ENCODE measurements at regions not wholly inside any gene's neighbourhood (a gene's known extent, or its start where the extent isn't known, plus 50 kb on each side); places are given as distances from the start of the nearest gene placed in this dataset.

DNA sequence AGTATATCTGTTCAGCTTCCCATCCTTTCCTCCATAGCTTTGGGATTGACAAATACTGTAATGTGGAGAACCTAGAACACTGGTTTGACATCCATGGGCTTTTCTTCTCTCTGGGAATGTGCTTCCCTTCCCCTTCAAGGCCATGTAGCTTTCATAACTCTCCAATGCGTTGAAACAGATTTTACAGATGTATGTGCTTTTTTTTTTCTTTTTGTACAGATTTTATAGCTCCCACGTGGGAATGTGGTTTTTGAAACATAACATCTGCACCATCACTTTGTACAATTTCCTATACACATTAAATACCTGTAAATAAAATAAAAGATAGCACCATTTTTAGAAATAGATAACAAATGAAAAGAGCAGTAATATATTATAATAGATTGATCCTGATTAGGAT, 138.5 kb upstream of the TMPRSS15 start:
- TF ChIP-seq, protein P1, sequence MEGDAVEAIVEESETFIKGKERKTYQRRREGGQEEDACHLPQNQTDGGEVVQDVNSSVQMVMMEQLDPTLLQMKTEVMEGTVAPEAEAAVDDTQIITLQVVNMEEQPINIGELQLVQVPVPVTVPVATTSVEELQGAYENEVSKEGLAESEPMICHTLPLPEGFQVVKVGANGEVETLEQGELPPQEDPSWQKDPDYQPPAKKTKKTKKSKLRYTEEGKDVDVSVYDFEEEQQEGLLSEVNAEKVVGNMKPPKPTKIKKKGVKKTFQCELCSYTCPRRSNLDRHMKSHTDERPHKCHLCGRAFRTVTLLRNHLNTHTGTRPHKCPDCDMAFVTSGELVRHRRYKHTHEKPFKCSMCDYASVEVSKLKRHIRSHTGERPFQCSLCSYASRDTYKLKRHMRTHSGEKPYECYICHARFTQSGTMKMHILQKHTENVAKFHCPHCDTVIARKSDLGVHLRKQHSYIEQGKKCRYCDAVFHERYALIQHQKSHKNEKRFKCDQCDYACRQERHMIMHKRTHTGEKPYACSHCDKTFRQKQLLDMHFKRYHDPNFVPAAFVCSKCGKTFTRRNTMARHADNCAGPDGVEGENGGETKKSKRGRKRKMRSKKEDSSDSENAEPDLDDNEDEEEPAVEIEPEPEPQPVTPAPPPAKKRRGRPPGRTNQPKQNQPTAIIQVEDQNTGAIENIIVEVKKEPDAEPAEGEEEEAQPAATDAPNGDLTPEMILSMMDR (IDR thresholded peaks at IDR 0.05 in 4 of 5, conservative IDR thresholded peaks at IDR 0.05 in 1 of 5), result no peak
- TF ChIP-seq POLR2A (IDR thresholded peaks at IDR 0.05), result no peak

All from gastrocnemius medialis (tissue), 4 donors.